Middle frontal gyrus (tissue), 1 donor: ENCODE measurements at regions not wholly inside any gene's neighbourhood (a gene's known extent, or its start where the extent isn't known, plus 50 kb on each side); places are given as distances from the start of the nearest gene placed in this dataset.
A peak's percentile ranks its signal among the peaks of the same experiment; 100 is the strongest.
"Not testable (repeated sequence)": the region's sequence is repeated elsewhere in the genome, so short reads cannot be mapped to it uniquely, and the experiment has no call there.

ENCODE experiments used
- DNase-seq: peaks from one replicate; pipeline ENCODE4 v3.0.0-alpha.2; 2015; ENCODE audit warnings: low spot score; ENCODE audit errors: extremely low spot score

GRCh38 chr2:145404690-145405089, 884.8 kb upstream of the ZEB2 start:
- DNase-seq = no peak

GRCh38 chr2:145402706-145403277, 882.9 kb upstream of the ZEB2 start:
- no peak for DNase-seq

GRCh38 chr2:145399131-145399530, 879.2 kb upstream of the ZEB2 start:
- no peak for DNase-seq

GRCh38 chr2:145394181-145394580, 874.3 kb upstream of the ZEB2 start:
- no peak for DNase-seq

GRCh38 chr2:145386973-145387372, 867.1 kb upstream of the ZEB2 start:
- DNase-seq = no peak

- no peak for DNase-seq
Observed at GRCh38 chr2:145383961-145384360, 864.0 kb upstream of the ZEB2 start.

GRCh38 chr2:145380436-145381017, 860.6 kb upstream of the ZEB2 start:
- DNase-seq = no peak

- DNase-seq = no peak
Observed at GRCh38 chr2:145379934-145380333, 860.0 kb upstream of the ZEB2 start.

GRCh38 chr2:145374165-145374564, 854.2 kb upstream of the ZEB2 start:
- no peak for DNase-seq

GRCh38 chr2:145367334-145367733, 847.4 kb upstream of the ZEB2 start:
- not testable (repeated sequence) for DNase-seq

- no peak for DNase-seq
Observed at GRCh38 chr2:145366341-145366740, 846.4 kb upstream of the ZEB2 start.

GRCh38 chr2:145360129-145360790, 840.3 kb upstream of the ZEB2 start:
- DNase-seq = no peak

- no peak for DNase-seq
Observed at GRCh38 chr2:145359561-145359960, 839.6 kb upstream of the ZEB2 start.

GRCh38 chr2:145356056-145356455, 836.1 kb upstream of the ZEB2 start:
- DNase-seq = no peak

- DNase-seq = no peak
Observed at GRCh38 chr2:145352484-145352883, 832.6 kb upstream of the ZEB2 start.

- DNase-seq = no peak
Observed at GRCh38 chr2:145351864-145352425, 832.0 kb upstream of the ZEB2 start.

- no peak for DNase-seq
Observed at GRCh38 chr2:145350011-145350410, 830.1 kb upstream of the ZEB2 start.

GRCh38 chr2:145344076-145344724, 824.3 kb upstream of the ZEB2 start:
- no peak for DNase-seq

GRCh38 chr2:145343287-145343686, 823.4 kb upstream of the ZEB2 start:
- DNase-seq = no peak

- DNase-seq = peak; percentile 30
Observed at GRCh38 chr2:145341536-145341935, 821.6 kb upstream of the ZEB2 start.

GRCh38 chr2:145339646-145340045, 819.7 kb upstream of the ZEB2 start:
- no peak for DNase-seq

- DNase-seq = no peak
Observed at GRCh38 chr2:145332210-145332898, 812.4 kb upstream of the ZEB2 start.
